T-helper 17 cell (primary cell): ENCODE measurements at regions not wholly inside any gene's neighbourhood (a gene's known extent, or its start where the extent isn't known, plus 50 kb on each side); places are given as distances from the start of the nearest gene placed in this dataset.

ENCODE experiments used
- ATAC-seq: fragments of 150-1000 bp; cut with Tn5 transposase; 2 replicates; pipeline ENCODE4 v1.10.0; 2021; ENCODE audit warnings: mild to moderate bottlenecking, moderate library complexity
- DNase-seq, 3 donors: peaks; one replicate each; pipeline versions ENCODE4 v3.0.0 to v3.0.0-alpha.2; 2020 to 2021
- H3K9me3 ChIP-seq: one replicate; pipeline ENCODE4 v1.7.0; 2013; ENCODE audit warnings: low read length, mild to moderate bottlenecking; ENCODE audit not compliant: control insufficient read depth, poor library complexity, severe bottlenecking
- H3K27ac Mint-ChIP-seq: one replicate; pipeline ENCODE4 v1.8.0; 2022; ENCODE audit warnings: mild to moderate bottlenecking, moderate library complexity, mixed read lengths
- H3K27me3 Mint-ChIP-seq: one replicate; pipeline ENCODE4 v1.8.0; 2022; ENCODE audit warnings: mixed read lengths
- H3K36me3 Mint-ChIP-seq: one replicate; pipeline ENCODE4 v1.8.0; 2022; ENCODE audit warnings: low read depth, mixed read lengths
- H3K4me1 Mint-ChIP-seq: one replicate; pipeline ENCODE4 v1.8.0; 2022; ENCODE audit warnings: mild to moderate bottlenecking, mixed read lengths
- H3K4me3 Mint-ChIP-seq: one replicate; pipeline ENCODE4 v1.8.0; 2022; ENCODE audit warnings: mild to moderate bottlenecking, moderate library complexity, mixed read lengths

DNA sequence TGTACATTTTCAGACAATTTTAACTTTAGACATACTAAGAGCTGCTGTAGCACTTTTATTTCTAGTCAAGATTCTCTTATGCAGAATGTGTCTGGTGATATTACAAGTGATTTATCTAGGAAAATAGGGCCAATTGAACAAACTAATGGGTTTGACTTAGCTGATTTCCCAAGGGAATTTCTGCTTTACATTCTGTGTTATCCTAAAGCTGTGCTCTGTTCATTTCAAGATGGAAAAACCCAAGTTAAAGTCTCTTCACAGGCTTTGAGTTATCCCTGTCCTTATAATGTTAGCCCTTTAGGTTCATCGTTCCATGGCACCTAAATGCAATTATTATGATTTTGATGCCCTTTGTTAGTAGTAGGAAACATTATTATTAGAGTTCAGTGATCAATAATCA, 704.9 kb upstream of the CDH18 start:
- no peak for ATAC-seq
- H3K9me3 ChIP-seq = peaks cover 6% of the 10 kb centered on the region
- no peak for DNase-seq
- Mint-ChIP-seq H3K27me3 (no peaks in the 10 kb centered on the region), H3K36me3 (no peaks in the 10 kb centered on the region), H3K4me1 (no peaks in the 10 kb centered on the region), H3K27ac (no peak overlapping the region), H3K4me3 (no peak overlapping the region)

GRCh38 chr5:20683241-20683940, 695.4 kb upstream of the CDH18 start:
- no peaks in the 10 kb centered on the region for H3K9me3 ChIP-seq

GRCh38 chr5:20680718-20681302, 692.8 kb upstream of the CDH18 start:
- ATAC-seq (no peak), DNase-seq (no peak)
- no peaks in the 10 kb centered on the region for H3K4me1 Mint-ChIP-seq
- H3K27ac Mint-ChIP-seq = no peak overlapping the region
- H3K4me3 Mint-ChIP-seq = no peak overlapping the region
- no peaks in the 10 kb centered on the region for H3K36me3 Mint-ChIP-seq
- H3K9me3 ChIP-seq = no peaks in the 10 kb centered on the region
- no peaks in the 10 kb centered on the region for H3K27me3 Mint-ChIP-seq

More at GRCh38 chr5:20683241-20683940, 695.4 kb upstream of the CDH18 start:
- ATAC-seq (no peak), DNase-seq (no peak)
- H3K36me3 Mint-ChIP-seq = no peaks in the 10 kb centered on the region
- no peak overlapping the region for H3K27ac Mint-ChIP-seq
- H3K27me3 Mint-ChIP-seq = no peaks in the 10 kb centered on the region
- no peaks in the 10 kb centered on the region for H3K4me1 Mint-ChIP-seq
- no peak overlapping the region for H3K4me3 Mint-ChIP-seq

- Mint-ChIP-seq H3K27ac (no peak overlapping the region), H3K4me3 (no peak overlapping the region), H3K27me3 (no peaks in the 10 kb centered on the region), H3K36me3 (no peaks in the 10 kb centered on the region), H3K4me1 (no peaks in the 10 kb centered on the region)
- H3K9me3 ChIP-seq = no peaks in the 10 kb centered on the region
- no peak for ATAC-seq
- no peak for DNase-seq
Measured at GRCh38 chr5:20678814-20679298, 690.9 kb upstream of the CDH18 start.

GRCh38 chr5:20678386-20678785, 690.4 kb upstream of the CDH18 start:
- ATAC-seq = no peak
- Mint-ChIP-seq H3K27me3 (no peaks in the 10 kb centered on the region), H3K4me3 (no peak overlapping the region), H3K36me3 (no peaks in the 10 kb centered on the region), H3K4me1 (no peaks in the 10 kb centered on the region), H3K27ac (no peak overlapping the region)
- DNase-seq = no peak
- H3K9me3 ChIP-seq = no peaks in the 10 kb centered on the region

DNA sequence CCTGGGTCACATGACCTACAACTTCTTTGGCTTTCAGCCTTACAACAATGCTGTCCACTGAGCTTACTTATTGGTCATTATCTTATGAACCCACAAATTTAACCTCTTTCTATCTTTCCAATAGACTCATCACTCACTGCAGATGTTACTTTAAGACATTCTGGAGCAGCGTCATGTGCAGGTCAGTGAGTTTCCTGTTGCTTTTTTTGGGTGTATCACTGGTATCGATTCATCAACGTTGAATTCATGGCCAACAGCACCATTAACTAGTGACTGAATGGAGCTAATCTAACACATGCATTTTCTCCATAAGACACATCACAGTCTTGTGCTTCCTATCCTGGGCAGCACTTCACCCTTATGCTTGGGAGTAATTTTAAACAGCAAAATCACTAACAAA, 672.6 kb upstream of the CDH18 start:
- no peaks in the 10 kb centered on the region for H3K9me3 ChIP-seq
- no peak overlapping the region for H3K4me3 Mint-ChIP-seq
- no peak overlapping the region for H3K27ac Mint-ChIP-seq
- H3K27me3 Mint-ChIP-seq = no peaks in the 10 kb centered on the region
- no peaks in the 10 kb centered on the region for H3K36me3 Mint-ChIP-seq
- ATAC-seq = no peak
- DNase-seq = no peak
- H3K4me1 Mint-ChIP-seq = no peaks in the 10 kb centered on the region

DNA sequence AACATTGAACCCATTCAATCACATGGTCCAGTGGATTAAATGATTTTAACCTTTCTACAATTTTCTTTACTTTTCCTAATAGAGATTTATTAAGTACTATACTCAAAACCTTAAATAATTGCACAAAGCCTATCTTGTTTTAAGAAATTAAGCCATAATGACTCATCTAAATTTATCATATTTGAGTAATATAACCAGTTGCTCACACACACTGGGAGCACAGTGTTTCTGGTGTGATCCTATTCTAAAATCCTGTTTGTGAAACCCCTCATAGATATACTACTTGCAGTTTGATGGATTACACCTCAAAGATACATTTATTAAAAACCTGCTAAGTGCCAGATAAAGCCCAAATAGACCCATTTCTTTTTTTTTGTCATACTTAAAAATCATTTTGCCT, 668.3 kb upstream of the CDH18 start:
- Mint-ChIP-seq H3K4me3 (no peak overlapping the region), H3K27me3 (no peaks in the 10 kb centered on the region), H3K36me3 (no peaks in the 10 kb centered on the region), H3K27ac (no peak overlapping the region), H3K4me1 (no peaks in the 10 kb centered on the region)
- H3K9me3 ChIP-seq = no peaks in the 10 kb centered on the region
- DNase-seq (no peak), ATAC-seq (no peak)

DNA sequence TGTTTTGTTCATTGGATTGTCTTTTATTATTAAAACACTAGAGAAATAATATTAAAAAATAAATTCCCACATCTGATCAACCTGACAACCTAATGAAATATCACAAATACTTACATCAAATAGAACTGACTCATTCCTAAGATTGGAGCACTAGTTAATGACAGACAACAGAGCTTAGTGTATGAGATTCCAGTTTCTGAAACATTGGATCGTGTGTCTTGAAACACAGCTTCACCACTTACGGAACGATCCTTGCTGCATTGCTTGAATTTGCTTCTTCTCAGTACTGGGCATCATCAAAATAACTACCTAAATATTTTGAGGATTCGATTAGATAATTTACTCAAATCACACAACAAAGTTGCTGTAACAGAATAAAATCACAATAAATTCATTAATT, 667.2 kb upstream of the CDH18 start:
- no peaks in the 10 kb centered on the region for H3K9me3 ChIP-seq
- no peaks in the 10 kb centered on the region for H3K36me3 Mint-ChIP-seq
- no peak overlapping the region for H3K27ac Mint-ChIP-seq
- ATAC-seq = no peak
- no peak overlapping the region for H3K4me3 Mint-ChIP-seq
- H3K27me3 Mint-ChIP-seq = no peaks in the 10 kb centered on the region
- DNase-seq = no peak
- no peaks in the 10 kb centered on the region for H3K4me1 Mint-ChIP-seq

- ATAC-seq (no peak), DNase-seq (no peak)
- Mint-ChIP-seq H3K4me3 (no peak overlapping the region), H3K36me3 (no peaks in the 10 kb centered on the region), H3K27me3 (no peaks in the 10 kb centered on the region), H3K27ac (no peak overlapping the region), H3K4me1 (no peaks in the 10 kb centered on the region)
- H3K9me3 ChIP-seq = no peaks in the 10 kb centered on the region
Measured at GRCh38 chr5:20654746-20655145, 666.7 kb upstream of the CDH18 start.

- H3K9me3 ChIP-seq = no peaks in the 10 kb centered on the region
- Mint-ChIP-seq H3K27me3 (no peaks in the 10 kb centered on the region), H3K36me3 (no peaks in the 10 kb centered on the region), H3K4me3 (no peak overlapping the region), H3K4me1 (no peaks in the 10 kb centered on the region), H3K27ac (no peak overlapping the region)
- DNase-seq (no peak), ATAC-seq (no peak)
Measured at GRCh38 chr5:20654033-20654432, 666.0 kb upstream of the CDH18 start.

- H3K36me3 Mint-ChIP-seq = no peaks in the 10 kb centered on the region
- H3K9me3 ChIP-seq = peaks cover 4% of the 10 kb centered on the region
- no peaks in the 10 kb centered on the region for H3K27me3 Mint-ChIP-seq
- no peaks in the 10 kb centered on the region for H3K4me1 Mint-ChIP-seq
- no peak overlapping the region for H3K4me3 Mint-ChIP-seq
- ATAC-seq = no peak
- no peak overlapping the region for H3K27ac Mint-ChIP-seq
- no peak for DNase-seq
Measured at GRCh38 chr5:20649966-20650365, 662.0 kb upstream of the CDH18 start.

GRCh38 chr5:20648981-20649380, 661.0 kb upstream of the CDH18 start:
- Mint-ChIP-seq H3K27ac (no peak overlapping the region), H3K36me3 (no peaks in the 10 kb centered on the region), H3K27me3 (no peaks in the 10 kb centered on the region), H3K4me3 (no peak overlapping the region), H3K4me1 (no peaks in the 10 kb centered on the region)
- peaks cover 4% of the 10 kb centered on the region for H3K9me3 ChIP-seq
- ATAC-seq (no peak), DNase-seq (no peak)

DNA sequence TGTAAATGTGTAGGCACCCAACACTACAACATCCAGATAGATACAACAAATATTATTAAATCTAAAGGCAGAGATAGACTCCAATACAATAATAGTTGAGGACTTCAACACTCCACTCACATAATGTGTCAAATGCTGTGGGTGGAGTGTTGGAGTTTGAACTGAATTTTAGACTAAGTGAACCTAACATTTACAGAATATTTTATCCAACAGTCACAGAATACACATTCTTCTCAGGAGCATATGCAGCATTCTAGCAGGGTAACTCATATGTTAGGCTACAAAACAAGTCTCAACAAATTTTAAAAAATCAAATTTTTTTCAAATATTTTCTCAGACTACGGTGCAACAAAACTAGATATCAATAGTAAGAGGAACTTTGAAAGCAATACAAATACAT, 648.7 kb upstream of the CDH18 start:
- Mint-ChIP-seq H3K36me3 (no peaks in the 10 kb centered on the region), H3K4me1 (no peaks in the 10 kb centered on the region)

DNA sequence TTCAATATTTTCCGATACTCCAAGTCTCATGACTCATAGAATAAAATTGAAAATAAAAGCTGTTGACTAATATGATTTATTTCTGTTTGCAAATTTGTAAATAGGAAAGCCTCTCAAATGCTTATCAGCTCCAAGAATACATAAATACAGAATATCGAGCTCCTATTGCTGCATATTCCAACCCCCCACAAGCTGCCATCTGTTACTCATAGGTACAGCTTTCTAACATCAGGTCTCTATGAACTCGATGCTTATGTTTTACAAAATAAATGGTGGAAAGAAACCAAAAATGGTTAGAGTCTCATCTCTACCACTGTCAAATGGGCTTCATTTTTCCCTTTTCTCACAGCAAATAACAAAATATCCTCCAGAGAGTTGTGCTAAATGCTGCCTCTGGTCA, 631.6 kb upstream of the CDH18 start:
- Mint-ChIP-seq H3K4me3 (no peak overlapping the region), H3K27ac (no peak overlapping the region), H3K36me3 (no peaks in the 10 kb centered on the region), H3K27me3 (no peaks in the 10 kb centered on the region), H3K4me1 (no peaks in the 10 kb centered on the region)
- ATAC-seq (no peak), DNase-seq (no peak)
- H3K9me3 ChIP-seq = peaks cover 3% of the 10 kb centered on the region

More for the DNA sequence above, 648.7 kb upstream of the CDH18 start:
- ATAC-seq (no peak), DNase-seq (no peak)
- no peak overlapping the region for H3K27ac Mint-ChIP-seq
- no peak overlapping the region for H3K4me3 Mint-ChIP-seq
- no peaks in the 10 kb centered on the region for H3K27me3 Mint-ChIP-seq
- no peaks in the 10 kb centered on the region for H3K9me3 ChIP-seq
